Naive thymus-derived CD4-positive, alpha-beta T cell (primary cell): ENCODE measurements at regions not wholly inside any gene's neighbourhood (a gene's known extent, or its start where the extent isn't known, plus 50 kb on each side); places are given as distances from the start of the nearest gene placed in this dataset.
"Not testable (repeated sequence)": the region's sequence is repeated elsewhere in the genome, so short reads cannot be mapped to it uniquely, and the experiment has no call there.

Experiments used
- ATAC-seq: fragments of 150-1000 bp; cut with Tn5 transposase; 2 replicates; pipeline ENCODE4 v1.10.0; 2021; ENCODE audit warnings: mild to moderate bottlenecking, moderate library complexity
- CTCF ChIA-PET: fragments of 350-600 bp; sonication (Branson Sonifier 250); formaldehyde crosslinking; loops from one replicate; lab custom pipeline; 2021; ENCODE audit warnings: antibody characterized with exemption; lab: Charles Lee
- POLR2A ChIA-PET: fragments of 350-600 bp; sonication (Branson Sonifier 250); formaldehyde crosslinking; loops from one replicate; lab custom pipeline; 2021; ENCODE audit warnings: antibody characterized with exemption, inconsistent platforms; lab: Charles Lee
- DNase-seq, 9 donors: peaks; one replicate each; pipeline versions ENCODE4 v3.0.0 to v3.0.0-alpha.2; 2020 to 2022; ENCODE audit warnings: mixed read lengths in 1 of 9
- H3K27ac ChIP-seq: one replicate; pipeline ENCODE4 v1.7.0; 2013; ENCODE audit warnings: mild to moderate bottlenecking, low read depth, low read length, moderate library complexity
- H3K27me3 ChIP-seq, 2 donors: one replicate each; pipeline ENCODE4 v1.7.0; 2013; ENCODE audit warnings: low read length in 2 of 2, mild to moderate bottlenecking in 2 of 2, moderate library complexity in 2 of 2; ENCODE audit not compliant: control insufficient read depth in 2 of 2, insufficient read depth in 2 of 2
- H3K36me3 ChIP-seq, 3 experiments: 1 replicate in 2 of 3; 2 replicates in 1 of 3; pipeline ENCODE4 v1.7.0; 2013; ENCODE audit warnings: low read length in 3 of 3, mild to moderate bottlenecking in 3 of 3, moderate library complexity in 1 of 3; ENCODE audit not compliant: insufficient read depth in 3 of 3, control insufficient read depth in 2 of 3
- H3K4me1 ChIP-seq, 2 donors: one replicate each; pipeline ENCODE4 v1.7.0; 2013; ENCODE audit warnings: low read length in 2 of 2, mild to moderate bottlenecking in 2 of 2, moderate library complexity in 1 of 2; ENCODE audit not compliant: control insufficient read depth in 2 of 2, insufficient read depth in 2 of 2
- H3K4me3 ChIP-seq: 2 replicates; pipeline ENCODE4 v1.7.0; 2013; ENCODE audit warnings: mild to moderate bottlenecking, low read length
- H3K9me3 ChIP-seq, 3 experiments: 1 replicate in 2 of 3; 2 replicates in 1 of 3; pipeline ENCODE4 v1.7.0; 2013; ENCODE audit warnings: low read length in 3 of 3; ENCODE audit not compliant: control insufficient read depth in 2 of 3
- H3K27ac Mint-ChIP-seq, 9 donors: one replicate each; pipeline ENCODE4 v1.8.0; 2020 to 2022; ENCODE audit warnings: mixed read lengths in 9 of 9, mild to moderate bottlenecking in 8 of 9, moderate library complexity in 5 of 9, inconsistent platforms in 2 of 9
- H3K27me3 Mint-ChIP-seq, 5 donors: one replicate each; pipeline ENCODE4 v1.8.0; 2021 to 2022; ENCODE audit warnings: mixed read lengths in 5 of 5, mild to moderate bottlenecking in 1 of 5
- H3K36me3 Mint-ChIP-seq, 5 donors: one replicate each; pipeline ENCODE4 v1.8.0; 2020 to 2022; ENCODE audit warnings: mixed read lengths in 5 of 5, mild to moderate bottlenecking in 3 of 5, inconsistent platforms in 1 of 5
- H3K4me1 Mint-ChIP-seq, 7 donors: one replicate each; pipeline ENCODE4 v1.8.0; 2020 to 2022; ENCODE audit warnings: mixed read lengths in 7 of 7, mild to moderate bottlenecking in 3 of 7, inconsistent platforms in 1 of 7
- H3K4me3 Mint-ChIP-seq, 10 donors: one replicate each; pipeline ENCODE4 v1.8.0; 2020 to 2022; ENCODE audit warnings: mild to moderate bottlenecking in 10 of 10, mixed read lengths in 10 of 10, moderate library complexity in 6 of 10, inconsistent platforms in 2 of 10
- H3K9me3 Mint-ChIP-seq, 11 donors: one replicate each; pipeline ENCODE4 v1.8.0; 2020 to 2022; ENCODE audit warnings: mixed read lengths in 11 of 11, mild to moderate bottlenecking in 4 of 11, inconsistent platforms in 1 of 11, moderate library complexity in 1 of 11
- intact Hi-C, 2 donors: fragments of 100-400 bp; cut with micrococcal nuclease; formaldehyde crosslinking; loops; one replicate each; pipeline ENCODE4 v1.15.1; 2023

- ATAC-seq (no peak), DNase-seq (no peak)
- intact Hi-C loops, result no loop called here
- ChIA-PET POLR2A (no interaction called here), CTCF (interaction anchor here (0.7 kb wide), 1 partner anchor 15 kb away, joined by 3 read pairs; no protein-coding TSS in a partner anchor)
- H3K4me1 Mint-ChIP-seq, result no peaks in the 10 kb centered on the region
- no peak overlapping the region for H3K4me3 Mint-ChIP-seq
- Histone ChIP-seq H3K4me3 (no peak overlapping the region), H3K27ac (no peak overlapping the region), H3K27me3 (no peaks in the 10 kb centered on the region), H3K9me3 (no peaks in the 10 kb centered on the region), H3K36me3 (no peaks in the 10 kb centered on the region), H3K4me1 (no peaks in the 10 kb centered on the region)
- peaks cover 0 to 1% (median 0%) of the 10 kb centered on the region in 11 donors for H3K9me3 Mint-ChIP-seq
- no peaks in the 10 kb centered on the region for H3K36me3 Mint-ChIP-seq
- peaks cover 0 to 2% (median 0%) of the 10 kb centered on the region in 5 donors for H3K27me3 Mint-ChIP-seq
- H3K27ac Mint-ChIP-seq, result no peak overlapping the region
Observed at GRCh38 chr5:17050236-17050635, 114.1 kb upstream of the MYO10 start.

GRCh38 chr5:17054911-17055310 is 118.8 kb upstream of the MYO10 start:
- Mint-ChIP-seq H3K27ac (no peak overlapping the region), H3K27me3 (peaks cover 0 to 9% (median 4%) of the 10 kb centered on the region in 5 donors), H3K9me3 (no peaks in the 10 kb centered on the region), H3K4me3 (no peak overlapping the region), H3K36me3 (no peaks in the 10 kb centered on the region), H3K4me1 (no peaks in the 10 kb centered on the region)
- Histone ChIP-seq H3K27me3 (no peaks in the 10 kb centered on the region), H3K27ac (no peak overlapping the region), H3K9me3 (no peaks in the 10 kb centered on the region), H3K4me3 (no peak overlapping the region), H3K4me1 (no peaks in the 10 kb centered on the region), H3K36me3 (no peaks in the 10 kb centered on the region)
- intact Hi-C loops, result no loop called here
- ATAC-seq, result no peak
- no peak for DNase-seq
- ChIA-PET POLR2A (no interaction called here), CTCF (no interaction called here)

GRCh38 chr5:17056141-17056631 is 120.1 kb upstream of the MYO10 start:
- Mint-ChIP-seq H3K27me3 (peaks cover 0 to 9% (median 4%) of the 10 kb centered on the region in 5 donors), H3K4me1 (no peaks in the 10 kb centered on the region), H3K36me3 (no peaks in the 10 kb centered on the region), H3K27ac (no peak overlapping the region), H3K9me3 (no peaks in the 10 kb centered on the region), H3K4me3 (no peak overlapping the region)
- H3K36me3 ChIP-seq, result no peaks in the 10 kb centered on the region
- H3K4me3 ChIP-seq, result no peak overlapping the region
- DNase-seq (no peak), ATAC-seq (no peak)
- H3K9me3 ChIP-seq, result no peaks in the 10 kb centered on the region
- intact Hi-C loops, result no loop called here
- no peak overlapping the region for H3K27ac ChIP-seq
- H3K27me3 ChIP-seq, result no peaks in the 10 kb centered on the region
- ChIA-PET POLR2A (no interaction called here), CTCF (no interaction called here)
- H3K4me1 ChIP-seq, result no peaks in the 10 kb centered on the region

- H3K4me3 ChIP-seq, result no peak overlapping the region
Observed at GRCh38 chr5:17058438-17058837, 122.3 kb upstream of the MYO10 start.

GRCh38 chr5:17061973-17062470 is 125.9 kb upstream of the MYO10 start:
- H3K27me3 Mint-ChIP-seq, result peaks cover 0 to 14% (median 0%) of the 10 kb centered on the region in 5 donors
- POLR2A ChIA-PET, result no interaction called here
- H3K27ac Mint-ChIP-seq, result no peak overlapping the region
- no peaks in the 10 kb centered on the region for H3K9me3 ChIP-seq
- H3K27me3 ChIP-seq, result no peaks in the 10 kb centered on the region
- DNase-seq (no peak), ATAC-seq (no peak)
- CTCF ChIA-PET, result no interaction called here
- H3K36me3 ChIP-seq, result no peaks in the 10 kb centered on the region
- no peak overlapping the region for H3K27ac ChIP-seq
- intact Hi-C loops, result no loop called here
- H3K4me1 Mint-ChIP-seq, result no peaks in the 10 kb centered on the region
- H3K9me3 Mint-ChIP-seq, result peaks cover 0 to 2% (median 0%) of the 10 kb centered on the region in 11 donors
- no peak overlapping the region for H3K4me3 Mint-ChIP-seq
- H3K4me3 ChIP-seq, result no peak overlapping the region
- H3K4me1 ChIP-seq, result no peaks in the 10 kb centered on the region
- no peaks in the 10 kb centered on the region for H3K36me3 Mint-ChIP-seq

More at GRCh38 chr5:17058438-17058837, 122.3 kb upstream of the MYO10 start:
- intact Hi-C loops, result no loop called here
- no peak overlapping the region for H3K27ac Mint-ChIP-seq
- ATAC-seq (no peak), DNase-seq (no peak)
- H3K4me3 Mint-ChIP-seq, result no peak overlapping the region
- Histone ChIP-seq H3K27me3 (no peaks in the 10 kb centered on the region), H3K9me3 (no peaks in the 10 kb centered on the region), H3K36me3 (no peaks in the 10 kb centered on the region), H3K27ac (no peak overlapping the region), H3K4me1 (no peaks in the 10 kb centered on the region)
- ChIA-PET POLR2A (no interaction called here), CTCF (no interaction called here)
- H3K36me3 Mint-ChIP-seq, result no peaks in the 10 kb centered on the region
- H3K27me3 Mint-ChIP-seq, result peaks cover 0 to 9% (median 4%) of the 10 kb centered on the region in 5 donors
- H3K9me3 Mint-ChIP-seq, result peaks cover 0 to 2% (median 0%) of the 10 kb centered on the region in 11 donors
- H3K4me1 Mint-ChIP-seq, result no peaks in the 10 kb centered on the region

- CTCF ChIA-PET, H3K4me1 ChIP-seq, H3K9me3 ChIP-seq, DNase-seq, intact Hi-C loops, H3K27ac Mint-ChIP-seq, POLR2A ChIA-PET, H3K36me3 Mint-ChIP-seq, H3K9me3 Mint-ChIP-seq, H3K4me3 Mint-ChIP-seq, H3K4me3 ChIP-seq, ATAC-seq, H3K27me3 ChIP-seq, H3K36me3 ChIP-seq, H3K4me1 Mint-ChIP-seq, H3K27ac ChIP-seq: not testable (repeated sequence)
- peaks cover 0 to 14% (median 0%) of the 10 kb centered on the region in 5 donors for H3K27me3 Mint-ChIP-seq
Observed at GRCh38 chr5:17062741-17063140, 126.7 kb upstream of the MYO10 start.

GRCh38 chr5:17064241-17064640 is 128.2 kb upstream of the MYO10 start:
- Mint-ChIP-seq H3K27ac (no peak overlapping the region), H3K27me3 (peaks cover 0 to 5% (median 0%) of the 10 kb centered on the region in 5 donors), H3K9me3 (peaks cover 0 to 6% (median 0%) of the 10 kb centered on the region in 11 donors), H3K36me3 (no peaks in the 10 kb centered on the region), H3K4me1 (no peaks in the 10 kb centered on the region), H3K4me3 (no peak overlapping the region)
- intact Hi-C loops, result no loop called here
- Histone ChIP-seq H3K27ac (no peak overlapping the region), H3K27me3 (no peaks in the 10 kb centered on the region), H3K4me3 (no peak overlapping the region), H3K9me3 (no peaks in the 10 kb centered on the region), H3K4me1 (no peaks in the 10 kb centered on the region), H3K36me3 (no peaks in the 10 kb centered on the region)
- ChIA-PET POLR2A (no interaction called here), CTCF (interaction anchor here (0.7 kb wide), 2 partner anchors 17 to 58 kb away, joined by 3 to 5 read pairs; no protein-coding TSS in a partner anchor)
- no peak for DNase-seq
- no peak for ATAC-seq
